Activated CD4-positive, alpha-beta T cell treated with anti-CD3 and anti-CD28 coated beads, Interleukin-2, amount 50 U/mL, for 4 hours (primary cell): ENCODE measurements at regions not wholly inside any gene's neighbourhood (a gene's known extent, or its start where the extent isn't known, plus 50 kb on each side); places are given as distances from the start of the nearest gene placed in this dataset.
"Not testable (repeated sequence)": the region's sequence is repeated elsewhere in the genome, so short reads cannot be mapped to it uniquely, and the experiment has no call there.

Experiments used
- DNase-seq, 2 experiments: peaks; one replicate each; pipeline ENCODE4 v3.0.0-alpha.2; 2020

DNA sequence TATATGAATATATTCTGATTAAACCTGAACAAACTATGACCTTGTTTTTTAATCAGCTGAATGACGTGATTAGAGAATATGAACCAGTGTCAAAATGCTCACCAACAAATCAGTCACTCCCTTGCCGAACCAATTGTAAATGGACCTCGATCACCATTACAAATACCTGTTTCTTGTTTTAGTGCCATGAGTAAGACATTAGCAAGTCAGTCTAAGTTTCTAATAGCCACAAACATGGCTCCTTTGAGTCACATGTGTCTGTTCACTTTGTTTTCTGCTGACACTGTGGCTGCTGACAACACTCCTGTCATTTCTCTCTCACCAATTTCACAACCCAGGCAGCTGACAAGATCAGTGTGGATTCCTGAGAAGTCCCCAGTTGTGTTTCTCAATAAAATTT lies 286.2 kb upstream of the MDGA2 start:
- no peak for DNase-seq

DNA sequence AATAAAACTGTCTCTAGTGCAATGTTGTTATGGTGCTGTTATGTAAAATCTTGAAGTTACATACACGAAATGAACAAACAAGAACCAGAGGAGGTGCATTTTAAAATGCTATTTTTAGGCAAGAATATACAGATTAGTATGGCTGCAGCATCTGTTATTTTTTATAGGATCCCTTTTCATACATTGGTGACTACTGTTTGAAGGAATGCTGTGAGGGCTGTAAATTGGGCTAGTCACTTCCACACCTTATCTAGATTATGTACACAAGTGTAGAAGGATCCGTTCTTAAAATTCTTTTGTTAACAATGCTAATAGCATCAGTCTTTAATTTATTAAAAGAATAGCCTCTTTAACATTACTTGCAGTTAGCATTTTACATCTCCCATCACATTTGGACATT lies 284.3 kb upstream of the MDGA2 start:
- no peak for DNase-seq

DNA sequence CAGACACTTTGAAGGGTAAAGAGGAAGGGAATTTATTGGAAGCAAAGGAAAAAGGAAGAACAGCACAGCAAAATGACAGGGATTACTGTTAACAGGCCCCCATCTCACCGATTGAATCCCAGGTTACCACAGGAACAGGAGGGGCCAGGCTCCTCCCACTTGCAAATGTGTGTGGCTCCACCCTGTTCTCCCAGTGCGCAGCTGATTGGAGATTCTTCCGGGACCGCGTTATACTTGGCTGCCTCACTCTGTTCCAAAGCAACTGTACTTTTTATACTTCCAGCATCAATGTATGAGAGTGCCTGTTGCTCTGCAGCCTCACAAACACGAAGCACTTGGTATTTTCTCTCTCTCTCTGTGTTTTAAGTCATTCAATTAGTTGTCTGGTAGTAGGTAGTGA lies 273.6 kb upstream of the MDGA2 start:
- DNase-seq, result no peak

DNA sequence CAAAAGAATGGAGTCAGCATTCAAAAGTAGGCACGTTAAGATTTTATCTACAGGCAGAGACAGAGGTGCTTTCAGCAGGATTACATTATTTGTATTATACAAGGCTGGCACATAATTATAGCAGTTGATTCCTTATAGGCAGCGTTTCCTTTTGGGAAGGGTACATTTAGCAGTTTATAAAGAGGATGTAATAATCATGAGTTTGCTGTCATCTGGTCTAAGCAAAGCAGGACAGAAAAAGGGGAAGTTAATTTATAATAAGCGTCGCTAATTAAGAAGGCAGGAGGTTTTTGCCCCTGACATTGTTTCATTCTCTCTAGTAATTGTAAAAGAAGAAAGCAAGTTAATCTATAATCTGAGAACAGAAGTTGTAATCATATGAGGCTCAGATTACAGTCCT lies 259.9 kb upstream of the MDGA2 start:
- DNase-seq, result no peak

DNA sequence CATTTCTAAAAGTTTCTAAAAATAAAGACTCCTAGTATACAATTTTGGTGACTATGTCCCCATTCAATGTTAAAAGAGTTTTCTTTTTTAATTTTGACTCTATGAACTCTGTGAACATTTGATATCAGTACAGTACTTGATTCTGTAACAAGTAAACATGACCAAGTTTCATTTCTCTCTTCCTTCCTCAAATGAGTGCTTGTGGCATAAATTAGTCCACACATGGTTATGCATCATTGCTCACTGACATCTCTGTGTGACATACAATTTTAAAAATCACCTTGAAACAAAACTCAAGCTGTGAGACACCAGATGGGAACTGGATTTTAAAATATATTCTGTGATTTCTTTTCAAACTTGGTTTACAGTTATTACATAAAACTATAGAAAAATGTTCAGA lies 253.9 kb upstream of the MDGA2 start:
- DNase-seq, result no peak

DNA sequence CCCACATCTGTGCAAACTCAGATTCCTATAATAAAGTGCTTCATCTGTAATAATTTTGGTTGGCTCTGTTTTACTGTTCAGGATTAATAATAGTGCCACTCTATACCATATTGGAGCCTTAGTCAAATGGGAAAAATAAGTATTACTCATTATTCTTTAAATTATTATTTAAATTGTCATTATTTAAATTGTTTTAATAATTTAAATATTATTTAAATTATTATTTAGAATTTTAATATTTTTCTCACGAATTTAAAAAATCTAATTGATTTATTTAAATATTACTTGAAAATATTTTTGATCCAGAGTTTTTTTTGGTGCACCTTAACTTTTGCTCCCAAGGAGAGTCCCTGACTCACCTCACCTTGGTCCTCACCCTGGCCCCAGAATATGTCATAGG lies 245.7 kb upstream of the MDGA2 start:
- DNase-seq, result no peak

DNA sequence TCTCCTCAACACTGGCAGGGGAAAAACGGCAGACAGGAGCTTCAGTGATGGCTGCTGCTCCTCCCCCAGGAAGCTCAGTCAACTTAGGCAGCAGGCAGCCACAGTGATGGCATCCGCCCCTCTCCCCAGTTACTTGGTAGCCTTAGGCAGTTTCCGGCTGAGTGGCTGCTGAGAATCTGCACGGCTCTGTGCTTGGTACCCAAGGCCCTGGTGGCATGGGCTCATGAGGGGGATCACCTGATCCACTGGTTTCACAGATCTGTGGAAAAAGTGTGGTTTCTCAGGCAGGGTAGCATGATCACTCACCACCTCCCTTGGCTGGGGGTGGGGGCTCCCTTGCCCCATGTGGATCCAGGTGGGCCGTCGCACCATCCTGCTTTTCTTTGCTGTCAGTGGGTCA lies 244.6 kb upstream of the MDGA2 start:
- DNase-seq, result no peak

DNA sequence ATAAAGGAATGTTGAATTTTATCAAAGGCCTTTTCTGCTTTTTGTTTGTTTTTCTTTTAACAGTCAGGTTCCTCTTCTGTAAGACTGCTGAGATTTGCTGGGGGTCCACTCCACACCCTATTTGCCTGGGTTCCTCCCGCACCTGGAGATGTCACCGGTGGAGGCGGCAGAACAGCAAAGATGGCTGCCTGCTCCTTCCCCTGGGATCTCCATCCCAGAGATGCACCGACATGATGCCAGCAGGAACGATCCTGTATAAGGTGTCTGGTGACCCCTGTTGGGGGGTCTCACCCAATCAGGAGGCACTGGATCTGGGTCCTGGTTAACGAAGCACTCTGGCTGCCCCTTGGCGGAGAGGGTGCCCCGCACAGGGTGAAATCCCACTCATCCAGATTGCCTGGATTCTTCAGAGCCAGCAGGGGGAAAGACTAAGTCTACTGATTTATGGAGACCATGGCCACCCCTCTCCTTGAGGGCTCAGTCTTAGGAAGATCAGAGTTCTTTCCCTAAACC lies 244.0 kb upstream of the MDGA2 start:
- no peak for DNase-seq

DNA sequence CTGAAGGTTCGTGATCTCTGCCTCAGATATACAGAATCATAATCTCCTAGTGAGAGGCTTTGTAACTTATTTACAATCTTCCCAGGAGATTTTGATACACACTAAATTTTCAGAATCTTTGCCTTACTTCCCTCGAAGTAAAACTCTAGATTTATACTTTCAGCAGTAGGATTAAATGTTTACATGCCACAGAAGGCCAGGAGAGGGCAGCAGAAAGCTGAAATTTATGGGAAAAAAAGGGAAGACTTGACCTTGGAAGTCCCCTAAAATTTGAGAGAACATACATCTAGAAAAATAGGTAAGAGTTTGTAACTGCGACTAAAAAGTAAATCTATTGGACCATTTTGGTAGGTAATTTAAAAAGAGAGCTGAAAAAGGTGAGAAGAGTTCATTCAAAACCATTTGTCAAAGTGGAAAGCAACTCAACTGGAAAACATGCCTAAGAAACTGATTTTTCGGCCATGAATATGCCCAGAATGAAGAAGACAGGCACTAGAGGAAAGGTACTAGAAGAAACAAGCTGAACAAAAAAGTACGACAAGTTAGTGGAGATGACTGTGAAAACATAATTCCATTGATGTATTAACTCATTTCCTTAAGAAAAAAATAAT lies 242.0 kb upstream of the MDGA2 start:
- no peak for DNase-seq

DNA sequence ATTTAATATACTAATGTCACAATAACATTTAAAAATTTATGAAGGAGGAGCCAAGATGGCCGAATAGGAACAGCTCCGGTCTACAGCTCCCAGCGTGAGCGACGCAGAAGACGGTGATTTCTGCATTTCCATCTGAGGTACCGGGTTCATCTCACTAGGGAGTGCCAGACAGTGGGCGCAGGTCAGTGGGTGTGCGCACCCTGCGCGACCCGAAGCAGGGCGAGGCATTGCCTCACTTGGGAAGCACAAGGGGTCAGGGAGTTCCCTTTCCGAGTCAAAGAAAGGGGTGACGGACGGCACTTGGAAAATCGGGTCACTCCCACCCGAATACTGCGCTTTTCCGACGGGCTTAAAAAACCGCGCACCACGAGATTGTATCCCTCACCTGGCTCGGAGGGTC lies 225.7 kb upstream of the MDGA2 start:
- not testable (repeated sequence) for DNase-seq

DNA sequence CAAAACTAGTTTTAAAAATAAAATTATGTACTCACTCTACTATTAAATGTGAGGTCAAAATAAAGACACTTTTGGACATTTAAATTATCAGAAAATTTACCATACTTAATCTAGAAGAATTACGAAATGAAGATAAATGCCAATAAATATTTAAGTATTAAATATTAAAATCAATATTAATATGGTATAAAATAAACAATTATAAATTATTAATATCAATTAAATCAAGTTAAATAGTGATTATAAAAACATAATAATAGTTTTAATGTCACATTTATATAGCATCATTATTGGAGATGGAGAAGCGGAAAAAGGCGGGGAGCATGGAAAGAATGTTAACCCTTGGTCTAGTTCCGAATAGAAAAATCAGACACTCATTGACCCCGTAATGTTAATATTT lies 224.3 kb upstream of the MDGA2 start:
- no peak for DNase-seq

DNA sequence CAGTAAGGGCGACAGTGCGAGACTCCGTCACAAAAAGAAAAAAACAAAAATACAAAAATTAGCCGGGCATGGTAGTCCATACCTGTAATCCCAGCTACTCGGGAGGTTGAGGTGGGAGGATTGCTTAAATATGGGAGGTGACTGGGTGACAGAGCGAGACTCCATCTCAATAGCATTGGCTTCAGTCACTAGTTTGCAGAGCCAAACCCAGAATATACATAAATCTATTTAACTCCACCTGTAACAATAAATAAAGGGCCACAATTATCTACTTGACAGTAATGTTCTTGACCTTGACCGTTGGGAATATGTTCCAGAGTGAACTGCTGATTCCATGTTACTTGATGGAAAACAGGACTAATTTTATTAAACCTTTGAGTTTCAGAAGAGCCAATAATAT lies 198.9 kb upstream of the MDGA2 start:
- no peak for DNase-seq

DNA sequence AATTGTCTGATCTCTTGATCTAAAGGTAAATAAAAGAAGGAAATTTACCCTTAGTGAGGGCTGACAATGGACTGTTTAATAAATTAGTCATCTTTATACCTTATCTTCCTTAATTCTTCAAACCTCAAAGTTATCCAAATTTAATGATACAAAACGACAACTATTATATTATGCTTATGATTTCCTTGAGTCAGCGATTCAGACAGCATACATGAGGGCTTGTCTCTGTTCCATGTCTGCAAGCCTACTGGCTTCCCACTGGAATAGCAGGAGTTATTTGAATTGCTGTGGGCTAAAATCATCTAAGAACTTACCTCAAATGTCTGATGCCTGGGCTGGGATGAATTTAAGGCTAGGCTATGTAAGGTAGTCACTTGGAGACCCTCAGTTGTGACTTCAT lies 197.2 kb upstream of the MDGA2 start:
- no peak for DNase-seq

DNA sequence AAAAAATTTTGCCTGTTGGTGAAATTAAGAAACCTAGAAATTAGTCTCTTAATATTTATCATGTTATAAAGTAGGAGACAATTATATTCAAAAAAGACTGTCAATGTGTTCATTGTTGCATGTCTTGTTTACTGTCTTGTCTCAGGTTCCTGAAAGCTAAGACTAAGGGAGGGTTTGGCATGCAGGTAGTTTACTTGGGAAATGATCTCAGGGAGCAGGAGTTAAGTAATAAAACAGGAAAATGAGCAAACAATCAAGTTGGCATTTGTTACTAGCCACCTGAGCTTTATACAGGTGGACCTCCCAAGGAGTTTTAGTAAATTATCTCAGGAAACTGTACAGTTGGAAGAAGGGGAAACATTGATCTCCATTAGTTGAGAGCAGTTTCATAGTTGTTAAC lies 188.0 kb upstream of the MDGA2 start:
- no peak for DNase-seq

DNA sequence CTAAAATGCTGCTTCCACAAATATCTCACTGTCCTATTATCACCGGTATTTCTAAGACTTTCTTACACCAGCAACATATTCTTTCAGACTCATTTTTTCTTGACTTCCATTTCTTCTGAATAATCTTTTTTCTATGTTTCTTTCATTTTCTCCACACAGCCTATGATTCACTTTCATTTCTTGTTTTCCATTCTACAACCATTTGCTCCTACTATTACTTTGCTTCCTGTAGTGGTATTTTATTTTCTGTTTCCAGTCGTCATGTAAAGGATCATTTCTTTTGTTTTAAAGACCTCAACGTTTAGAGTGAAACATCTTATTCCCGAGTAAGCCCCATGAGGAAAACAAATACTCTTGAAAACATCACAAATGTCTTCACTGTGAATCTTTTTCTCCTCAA lies 182.2 kb upstream of the MDGA2 start:
- DNase-seq, result no peak

DNA sequence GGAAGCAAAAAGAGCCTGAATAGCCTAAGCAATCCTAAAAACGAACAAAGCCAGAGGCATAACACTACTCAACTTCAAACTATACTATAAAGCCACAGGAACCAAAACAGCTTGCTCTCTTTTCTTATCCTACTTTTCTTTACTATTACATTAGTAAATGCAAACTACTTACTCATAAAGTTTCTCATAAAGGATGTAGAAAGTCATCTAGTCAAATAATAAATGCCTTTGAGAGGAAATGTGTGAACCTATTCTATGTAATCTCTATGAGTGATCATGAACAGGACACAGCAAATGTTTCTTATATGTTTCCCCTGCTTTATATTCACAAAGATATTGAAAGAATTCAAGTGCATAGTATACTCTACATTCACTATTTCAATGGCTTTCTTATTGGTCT lies 176.9 kb upstream of the MDGA2 start:
- DNase-seq, result no peak

DNA sequence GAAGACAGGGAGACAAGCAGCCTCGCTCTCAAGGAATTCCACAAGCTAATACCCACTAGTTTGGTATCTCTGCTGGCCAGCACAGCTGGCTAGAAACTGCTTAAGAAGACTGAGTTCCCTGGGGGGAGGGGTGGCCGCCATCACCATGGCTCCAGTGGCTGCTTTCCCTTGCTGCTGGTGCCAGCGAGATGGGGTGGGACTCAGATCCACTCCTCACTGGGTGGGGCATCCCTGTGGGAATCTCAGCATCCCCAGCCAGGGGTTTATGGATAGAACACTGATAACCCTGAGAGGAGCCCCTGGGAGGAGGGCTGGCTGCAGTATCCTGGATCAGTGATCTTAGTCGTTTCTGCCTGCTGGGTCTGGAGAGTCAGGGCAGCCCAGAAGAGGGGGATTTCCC lies 170.6 kb upstream of the MDGA2 start:
- DNase-seq, result no peak

DNA sequence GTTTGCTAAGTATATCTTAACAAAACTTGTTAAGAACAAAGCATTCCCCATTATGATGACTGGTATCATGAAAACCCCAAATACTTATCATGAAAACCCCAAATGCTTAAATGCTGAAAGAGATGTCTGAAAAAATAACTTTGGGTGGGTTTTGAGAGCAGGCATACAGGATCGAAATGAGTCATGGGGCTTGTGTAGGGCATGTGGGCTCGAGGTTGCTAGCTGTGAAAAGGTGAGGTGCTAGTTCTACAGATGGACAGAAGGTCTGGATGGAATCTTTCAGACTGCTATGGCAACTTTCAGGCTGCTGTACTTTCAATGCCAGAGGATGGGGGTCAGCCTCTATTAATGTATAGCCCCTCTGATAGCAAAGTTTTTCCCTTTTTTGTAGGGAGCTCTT lies 167.8 kb upstream of the MDGA2 start:
- no peak for DNase-seq

DNA sequence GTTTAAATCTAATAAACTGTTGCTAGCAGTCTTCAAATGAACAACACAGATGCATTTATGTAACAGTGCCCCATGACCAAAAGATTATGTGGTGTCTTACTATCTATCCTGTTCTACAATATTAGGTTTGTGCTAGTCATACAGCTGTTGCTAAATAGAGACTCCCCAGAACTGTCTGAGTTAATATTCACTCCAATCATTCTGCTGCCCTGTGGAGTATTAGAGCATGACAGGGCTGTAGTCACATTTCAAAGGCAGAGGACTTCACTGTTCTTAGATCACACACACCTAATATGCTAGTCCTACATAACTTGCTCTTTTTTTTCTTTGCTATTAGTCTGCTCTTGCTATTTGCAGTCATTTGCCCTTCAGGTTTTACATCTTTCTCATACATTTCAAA lies 157.6 kb upstream of the MDGA2 start:
- no peak for DNase-seq

DNA sequence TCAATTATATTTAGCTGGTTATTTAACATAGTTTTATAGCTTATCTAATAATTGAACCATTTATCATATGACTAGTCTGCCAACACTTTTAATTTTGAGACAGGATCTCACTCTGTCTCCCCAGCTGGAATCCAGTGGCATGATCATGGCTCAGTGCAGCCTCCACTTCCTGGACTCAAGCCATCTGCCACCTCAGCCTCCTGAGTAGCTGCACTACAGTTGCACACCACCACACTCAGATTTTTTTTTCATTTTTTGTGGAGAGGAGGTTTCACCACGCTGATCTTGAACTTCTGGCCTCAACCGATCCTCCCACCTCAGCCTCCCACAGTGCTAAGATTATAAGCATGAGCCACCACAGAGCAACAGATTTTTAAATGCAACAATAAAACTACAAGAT lies 151.4 kb upstream of the MDGA2 start:
- no peak for DNase-seq

DNA sequence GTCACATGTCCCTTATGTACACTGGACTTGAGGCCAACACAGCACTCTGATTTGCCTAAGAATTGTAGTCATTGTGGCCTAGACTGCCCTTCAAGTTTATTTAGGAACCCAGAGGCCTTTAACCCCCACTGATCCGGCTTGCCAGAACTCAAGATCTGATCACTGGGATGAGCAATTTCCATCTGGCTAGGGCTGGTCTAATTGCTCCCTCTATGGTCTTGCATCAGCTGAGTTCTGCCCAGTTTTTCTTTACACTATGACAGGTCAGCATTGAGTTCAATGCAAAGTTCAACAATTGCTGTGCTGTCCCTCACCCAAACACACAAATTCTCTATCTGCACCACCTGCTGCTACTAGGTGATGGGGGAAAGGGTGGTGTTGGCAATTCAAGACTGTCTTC lies 146.9 kb upstream of the MDGA2 start:
- DNase-seq, result no peak

DNA sequence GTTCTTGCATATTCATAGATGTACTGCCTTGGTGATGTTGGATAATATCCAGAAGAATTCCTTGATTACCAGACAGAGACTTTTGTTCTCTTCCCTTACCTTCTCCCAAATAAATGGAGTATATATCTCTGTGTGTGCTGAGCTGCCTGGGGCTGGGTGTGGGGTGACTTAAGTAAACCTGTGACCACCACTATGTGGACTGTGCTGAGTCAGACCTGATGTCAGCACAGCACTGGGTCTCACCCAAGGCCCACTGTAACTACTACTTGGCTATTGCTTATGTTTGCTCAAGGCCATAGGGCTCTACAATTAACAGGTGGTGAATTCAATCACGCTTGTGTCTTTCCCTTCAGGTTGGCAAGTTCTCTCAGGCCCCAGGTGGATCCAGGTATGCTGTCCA lies 145.7 kb upstream of the MDGA2 start:
- DNase-seq, result no peak

DNA sequence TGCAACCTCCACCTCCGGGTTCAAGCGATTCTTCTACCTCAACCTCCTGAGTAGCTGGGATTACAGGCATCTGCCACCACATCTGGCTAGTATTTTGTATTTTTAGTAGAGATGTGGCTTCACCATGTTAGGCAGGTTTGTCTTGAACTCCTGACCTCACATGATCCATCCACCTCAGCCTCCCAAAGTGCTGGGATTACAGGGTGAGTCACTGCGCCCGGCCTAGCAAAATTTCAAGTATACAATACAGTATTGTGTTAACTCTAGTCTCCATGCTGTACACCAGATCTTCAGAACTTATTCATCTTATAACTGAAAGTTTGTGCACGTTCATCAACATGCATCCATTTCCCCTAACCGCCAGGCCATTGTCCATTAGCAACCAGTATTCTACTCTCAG lies 115.1 kb upstream of the MDGA2 start:
- DNase-seq, result no peak

DNA sequence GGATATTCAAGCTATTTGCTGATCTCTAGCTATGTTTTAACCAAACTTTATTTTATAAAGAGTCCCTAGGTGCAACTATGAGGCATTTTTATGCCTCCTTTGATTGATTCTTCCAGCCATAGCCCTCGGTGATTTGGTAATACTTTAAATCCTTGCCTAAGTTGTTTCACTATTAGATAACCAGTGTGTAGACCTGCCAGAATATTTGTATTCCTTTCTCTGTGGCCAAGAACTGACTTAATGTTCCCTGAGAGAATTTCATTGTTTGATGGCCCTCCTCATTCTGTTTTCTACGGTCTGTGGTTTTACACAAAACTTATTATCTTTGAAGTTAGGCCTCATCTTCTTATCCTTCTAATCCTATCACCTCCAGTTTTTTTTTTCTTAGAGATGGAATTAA lies 109.7 kb upstream of the MDGA2 start:
- no peak for DNase-seq

DNA sequence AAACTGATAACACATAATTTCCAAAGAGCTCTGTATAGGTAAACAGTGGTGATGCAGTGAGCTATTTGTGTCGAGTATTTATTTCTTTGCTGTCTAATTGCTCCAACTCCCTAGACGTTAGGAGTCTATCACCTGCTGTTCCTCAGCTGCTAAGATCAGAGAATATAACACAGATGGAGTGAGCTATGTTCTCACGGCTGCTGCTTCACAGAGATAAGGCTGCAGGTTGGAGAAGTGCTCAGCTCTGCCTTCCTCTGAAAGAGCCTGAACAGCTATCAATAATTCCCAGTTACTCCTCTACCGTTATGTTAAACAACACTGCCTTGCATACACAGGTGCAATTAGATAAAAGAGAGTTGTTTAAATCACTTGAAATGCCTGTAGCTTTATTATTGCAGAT lies 103.2 kb upstream of the MDGA2 start:
- DNase-seq, result no peak

DNA sequence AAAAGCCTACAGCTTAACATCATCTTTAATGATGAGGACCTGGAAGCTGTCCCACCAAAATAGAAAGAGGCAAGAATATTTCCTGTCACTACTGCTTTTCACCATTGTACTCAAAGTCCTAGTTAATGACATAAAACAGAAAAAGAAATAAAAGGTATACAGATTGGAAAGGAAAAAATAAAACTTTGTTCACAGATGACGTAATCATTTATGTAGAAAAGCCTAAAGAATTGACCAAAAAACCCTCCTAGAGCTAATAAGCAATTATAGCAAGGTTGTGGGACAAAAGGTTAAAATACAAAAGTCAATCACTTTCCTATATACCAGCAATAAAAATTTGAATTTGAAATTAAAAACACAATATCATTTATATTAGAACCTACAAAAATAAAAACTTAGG lies 97.2 kb upstream of the MDGA2 start:
- DNase-seq, result no peak
